ENCODE measurements at regions not wholly inside any gene's neighbourhood (a gene's known extent, or its start where the extent isn't known, plus 50 kb on each side); places are given as distances from the start of the nearest gene placed in this dataset.

GRCh38 chr5:84506625-84507024 is 121.9 kb upstream of the EDIL3 start:
- dilution Hi-C loops (cut with MboI; ENCODE audit: extremely low pct_ligation_motif_present, low sequenced_read_pairs) = no loop called here
- H3K9me1 ChIP-seq (ENCODE audit: control insufficient read depth, extremely low read depth, insufficient read depth, low read length) = no peaks in the 10 kb centered on the region
- no peak for FAIRE-seq
- H3K36me3 ChIP-seq (ENCODE audit: control insufficient read depth in 2 of 2, extremely low read depth in 1 of 2, insufficient read depth in 2 of 2, low read length in 2 of 2) = no peaks in the 10 kb centered on the region
- no peak overlapping the region for H3K4me2 ChIP-seq (ENCODE audit: control insufficient read depth, extremely low read depth, insufficient read depth, low read depth, low read length)
- no peak overlapping the region for H3K27ac ChIP-seq (ENCODE audit: control insufficient read depth, insufficient read depth, low read length)
- TF ChIP-seq CTCF (optimal IDR thresholded peaks at IDR 0.05 in 1 of 3, IDR thresholded peaks at IDR 0.05 in 1 of 3, conservative IDR thresholded peaks at IDR 0.05 in 1 of 3; ENCODE audit: extremely low read depth in 1 of 3, insufficient read depth in 2 of 3, low read length in 3 of 3) = no peak
- no peak for TF ChIP-seq EZH2 (IDR thresholded peaks at IDR 0.05; ENCODE audit: low read length)
- H3K27me3 ChIP-seq (ENCODE audit: control insufficient read depth, extremely low read depth, insufficient read depth, low read length) = no peaks in the 10 kb centered on the region
- H4K20me1 ChIP-seq (ENCODE audit: control insufficient read depth, extremely low read depth, insufficient read depth, low read length) = no peaks in the 10 kb centered on the region
- DNase-seq (ENCODE audit: low read depth, low spot score) = no peak
- H3K4me3 ChIP-seq (ENCODE audit: control insufficient read depth in 2 of 3, extremely low read depth in 1 of 3, insufficient read depth in 2 of 3, low read depth in 1 of 3, low read length in 3 of 3) = no peak overlapping the region
- H3K4me1 ChIP-seq (ENCODE audit: control insufficient read depth, extremely low read depth, insufficient read depth, low read length) = no peaks in the 10 kb centered on the region
- no peak overlapping the region for H3K9ac ChIP-seq (ENCODE audit: control insufficient read depth, extremely low read depth, insufficient read depth, low read length)
- no peaks in the 10 kb centered on the region for H3K79me2 ChIP-seq (ENCODE audit: control insufficient read depth, insufficient read depth, low read length)
- no peak overlapping the region for H2AFZ ChIP-seq (ENCODE audit: control insufficient read depth, low read length)
- no peaks in the 10 kb centered on the region for H3K9me3 ChIP-seq (ENCODE audit: control insufficient read depth, low read depth, low read length)

- no peak overlapping the region for H3K9ac ChIP-seq (ENCODE audit: control insufficient read depth, extremely low read depth, insufficient read depth, low read length)
- H3K9me1 ChIP-seq (ENCODE audit: control insufficient read depth, extremely low read depth, insufficient read depth, low read length) = no peaks in the 10 kb centered on the region
- dilution Hi-C loops (cut with MboI; ENCODE audit: extremely low pct_ligation_motif_present, low sequenced_read_pairs) = no loop called here
- no peaks in the 10 kb centered on the region for H3K79me2 ChIP-seq (ENCODE audit: control insufficient read depth, insufficient read depth, low read length)
- no peak overlapping the region for H3K4me2 ChIP-seq (ENCODE audit: control insufficient read depth, extremely low read depth, insufficient read depth, low read depth, low read length)
- H3K9me3 ChIP-seq (ENCODE audit: control insufficient read depth, low read depth, low read length) = no peaks in the 10 kb centered on the region
- H4K20me1 ChIP-seq (ENCODE audit: control insufficient read depth, extremely low read depth, insufficient read depth, low read length) = no peaks in the 10 kb centered on the region
- no peak for TF ChIP-seq CTCF (optimal IDR thresholded peaks at IDR 0.05 in 1 of 3, IDR thresholded peaks at IDR 0.05 in 1 of 3, conservative IDR thresholded peaks at IDR 0.05 in 1 of 3; ENCODE audit: extremely low read depth in 1 of 3, insufficient read depth in 2 of 3, low read length in 3 of 3)
- no peak overlapping the region for H3K4me3 ChIP-seq (ENCODE audit: control insufficient read depth in 2 of 3, extremely low read depth in 1 of 3, insufficient read depth in 2 of 3, low read depth in 1 of 3, low read length in 3 of 3)
- H3K4me1 ChIP-seq (ENCODE audit: control insufficient read depth, extremely low read depth, insufficient read depth, low read length) = no peaks in the 10 kb centered on the region
- no peaks in the 10 kb centered on the region for H3K27me3 ChIP-seq (ENCODE audit: control insufficient read depth, extremely low read depth, insufficient read depth, low read length)
- H2AFZ ChIP-seq (ENCODE audit: control insufficient read depth, low read length) = no peak overlapping the region
- H3K36me3 ChIP-seq (ENCODE audit: control insufficient read depth in 2 of 2, extremely low read depth in 1 of 2, insufficient read depth in 2 of 2, low read length in 2 of 2) = no peaks in the 10 kb centered on the region
- DNase-seq (ENCODE audit: low read depth, low spot score) (no peak), FAIRE-seq (no peak)
- no peak overlapping the region for H3K27ac ChIP-seq (ENCODE audit: control insufficient read depth, insufficient read depth, low read length)
Observed at GRCh38 chr5:84494453-84494852, 109.8 kb upstream of the EDIL3 start.
